Mesenteric fat pad (tissue), 1 donor: ENCODE measurements at regions not wholly inside any gene's neighbourhood (a gene's known extent, or its start where the extent isn't known, plus 50 kb on each side); places are given as distances from the start of the nearest gene placed in this dataset.

ENCODE experiments used
- DNase-seq: peaks from one replicate; pipeline ENCODE4 v3.0.0-alpha.2; 2020; ENCODE audit warnings: low spot score
- donor health status: DM: yes; HTN: yes; CAD: no.

DNA sequence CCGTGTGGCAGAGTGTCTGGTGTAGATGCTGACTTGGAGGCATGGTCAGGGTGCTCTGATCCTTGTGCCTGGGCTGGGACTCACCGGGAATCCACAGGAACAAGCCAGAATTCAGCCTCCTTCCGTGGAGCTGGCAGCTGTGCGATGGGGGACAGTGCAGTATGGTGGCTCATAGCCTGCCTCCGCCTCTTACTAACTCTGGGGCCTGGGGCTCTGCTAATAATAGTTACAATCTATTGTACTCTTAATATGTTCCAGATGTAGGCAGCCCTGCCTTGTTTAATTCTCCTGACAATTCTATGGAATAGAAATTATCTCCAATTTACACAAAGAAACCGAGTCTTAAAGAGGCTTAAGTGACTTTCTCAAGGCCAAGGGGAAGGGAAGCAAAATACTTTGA lies 77.6 kb downstream of the PCDH1 start:
- DNase-seq = no peak

GRCh38 chr5:141799507-141800167 lies 78.6 kb downstream of the PCDH1 start:
- DNase-seq = no peak

GRCh38 chr5:141797425-141797824 lies 80.8 kb downstream of the PCDH1 start:
- no peak for DNase-seq

DNA sequence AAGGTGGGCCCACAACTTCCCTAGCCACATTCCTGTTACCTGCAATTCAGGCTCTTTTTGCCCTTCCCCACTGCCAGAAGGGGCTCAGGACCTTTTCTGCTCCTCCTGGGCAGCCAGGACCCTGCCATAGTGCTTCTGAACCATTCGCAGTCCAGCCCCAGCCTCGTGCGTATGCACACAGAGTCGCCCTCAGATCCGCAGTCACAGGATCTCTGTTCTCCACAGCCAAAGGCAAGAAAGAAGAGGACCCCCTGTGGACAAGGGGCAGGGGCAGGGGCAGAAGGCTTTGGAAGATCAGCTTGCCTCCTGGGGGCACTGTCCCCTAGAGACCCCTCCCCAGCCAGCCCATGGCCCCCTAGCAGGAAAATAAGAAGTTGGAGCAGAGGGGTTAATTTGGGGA lies 82.8 kb downstream of the PCDH1 start:
- no peak for DNase-seq

GRCh38 chr5:141793881-141794280 lies 84.3 kb downstream of the PCDH1 start:
- DNase-seq = no peak

DNA sequence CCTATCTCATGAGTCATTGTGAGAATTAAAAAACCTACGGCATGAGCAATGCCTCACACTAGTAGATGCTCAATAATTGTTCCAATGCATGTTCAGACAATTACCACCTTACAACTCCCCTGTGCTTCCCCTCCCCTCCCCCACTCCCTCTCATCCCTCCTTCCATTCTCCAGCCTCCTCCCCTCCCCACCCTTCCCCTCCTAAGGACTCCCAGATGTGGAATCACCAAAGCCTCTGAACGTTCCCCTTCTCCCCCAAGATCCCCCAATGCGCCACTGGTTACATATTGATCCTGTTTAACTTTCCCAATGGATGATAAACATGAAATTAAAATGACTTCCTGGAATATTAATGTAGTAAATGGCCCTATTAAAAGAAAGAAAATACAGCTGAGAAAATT lies 84.8 kb downstream of the PCDH1 start:
- no peak for DNase-seq

DNA sequence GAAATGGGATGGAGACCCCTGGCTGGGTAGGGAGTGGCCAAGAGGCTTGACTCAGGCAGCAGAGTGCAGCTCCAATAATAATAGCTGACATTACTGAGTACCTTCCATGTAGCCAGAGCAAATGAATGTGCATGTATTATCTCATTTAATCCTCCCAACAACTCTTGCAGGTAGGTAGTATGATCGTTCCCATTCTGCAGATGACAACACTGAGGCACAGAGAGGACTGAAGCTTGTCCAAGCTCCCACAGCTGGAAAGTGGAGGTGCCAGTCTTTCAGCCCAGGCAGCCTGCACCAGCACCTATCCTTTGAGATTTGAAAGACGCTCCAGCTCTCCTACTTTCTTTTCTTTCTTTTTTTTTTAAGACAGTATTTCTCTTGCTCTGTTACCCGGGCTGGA lies 87.6 kb downstream of the PCDH1 start:
- DNase-seq = no peak

DNA sequence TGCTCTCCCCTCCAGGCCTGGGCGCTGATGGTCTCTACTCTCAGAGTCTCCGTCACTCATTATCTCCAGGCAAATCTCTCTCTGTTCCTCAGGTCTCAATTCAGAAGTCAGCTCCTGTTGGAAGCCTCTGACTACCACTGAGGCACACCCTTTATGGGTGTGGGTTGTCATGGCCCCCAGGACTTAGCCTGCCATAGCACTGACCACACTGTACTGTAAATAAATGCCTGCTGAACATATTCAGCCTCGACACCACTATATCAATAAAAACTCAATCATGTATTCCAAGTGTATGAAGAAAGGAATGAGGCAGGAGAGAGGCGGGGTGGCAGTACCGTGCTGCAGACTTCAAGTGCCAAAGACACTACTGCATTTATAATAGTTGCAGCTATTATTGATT lies 88.9 kb downstream of the PCDH1 start:
- no peak for DNase-seq

DNA sequence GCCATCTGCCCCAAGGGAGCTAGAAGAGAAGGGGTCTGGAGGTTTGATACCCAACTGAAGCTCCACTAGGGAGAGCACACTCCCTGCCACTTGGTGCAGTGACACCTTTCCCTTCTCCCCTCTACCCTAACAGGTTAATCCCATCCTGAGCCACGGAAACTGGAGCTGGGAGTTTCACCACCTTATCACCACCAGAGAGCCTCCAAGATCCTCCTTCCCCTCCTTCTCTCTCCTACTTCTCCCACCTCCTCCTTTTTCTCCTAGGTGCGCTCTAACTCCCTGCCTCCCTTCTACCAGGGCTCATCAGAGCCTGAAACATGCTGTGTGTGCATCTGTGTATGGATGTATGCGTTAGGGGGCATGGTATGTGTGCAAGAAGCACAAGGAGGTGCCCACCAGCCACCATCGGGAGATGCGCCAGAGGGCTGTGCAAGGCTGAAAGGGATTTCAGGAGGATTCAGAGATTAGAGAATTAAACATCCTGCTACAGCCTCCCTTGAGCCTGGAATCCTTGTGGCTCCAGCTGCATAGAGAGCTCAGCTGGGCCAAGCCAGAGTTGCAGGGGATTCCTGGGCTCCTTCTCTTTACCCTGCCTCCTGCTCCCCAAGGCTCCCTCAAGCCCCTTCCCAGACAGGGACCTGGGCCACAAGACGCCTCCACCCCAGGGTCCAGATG lies 89.8 kb downstream of the PCDH1 start:
- DNase-seq = peak; percentile 64

DNA sequence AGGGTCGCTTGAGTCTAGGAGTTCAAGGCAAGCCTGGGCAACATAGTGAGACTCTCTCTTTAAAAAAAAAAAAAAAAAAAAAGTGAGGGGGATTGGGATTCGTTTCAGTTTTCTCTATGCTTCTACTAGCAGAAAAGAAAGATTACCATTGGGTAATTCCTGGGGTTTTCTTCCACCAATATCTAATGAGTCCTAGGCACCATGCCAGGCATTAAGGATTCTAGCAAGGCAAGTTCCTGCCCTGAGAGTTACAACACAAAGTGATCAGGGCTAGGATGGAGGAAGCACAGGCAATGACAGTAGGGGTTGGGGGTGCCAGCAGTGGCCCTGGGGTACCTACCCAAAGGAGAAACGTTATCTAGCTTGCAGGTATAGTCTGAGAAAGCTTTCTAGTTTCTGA lies 90.8 kb downstream of the PCDH1 start:
- no peak for DNase-seq

GRCh38 chr5:141786700-141787099 lies 91.5 kb downstream of the PCDH1 start:
- DNase-seq = no peak

GRCh38 chr5:141785711-141786110 lies 92.5 kb downstream of the PCDH1 start:
- no peak for DNase-seq

DNA sequence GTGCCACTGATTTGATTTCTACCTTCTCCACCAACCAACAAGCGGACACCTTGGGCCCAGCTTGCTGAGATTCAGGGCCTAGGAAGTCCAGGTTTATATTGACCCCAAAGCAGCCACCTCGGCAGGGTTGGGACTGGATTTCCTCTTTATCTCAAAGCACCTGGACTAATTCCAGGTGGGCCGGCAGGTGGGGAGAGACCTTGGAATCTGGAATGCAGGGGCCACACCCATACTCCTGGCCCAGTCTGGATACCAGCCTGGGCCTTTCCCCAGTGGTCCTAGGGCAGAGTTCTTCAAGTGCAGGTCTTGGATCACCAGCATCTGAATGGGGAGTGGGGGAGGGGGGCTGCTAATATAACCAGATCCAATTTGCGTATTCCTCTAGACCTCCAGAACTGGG lies 93.1 kb downstream of the PCDH1 start:
- DNase-seq = no peak

- no peak for DNase-seq
Observed at GRCh38 chr5:141784529-141784928, 93.7 kb downstream of the PCDH1 start.

- no peak for DNase-seq
Observed at GRCh38 chr5:141783947-141784296, 94.3 kb downstream of the PCDH1 start.

GRCh38 chr5:141783005-141783946 lies 94.9 kb downstream of the PCDH1 start:
- DNase-seq = no peak

DNA sequence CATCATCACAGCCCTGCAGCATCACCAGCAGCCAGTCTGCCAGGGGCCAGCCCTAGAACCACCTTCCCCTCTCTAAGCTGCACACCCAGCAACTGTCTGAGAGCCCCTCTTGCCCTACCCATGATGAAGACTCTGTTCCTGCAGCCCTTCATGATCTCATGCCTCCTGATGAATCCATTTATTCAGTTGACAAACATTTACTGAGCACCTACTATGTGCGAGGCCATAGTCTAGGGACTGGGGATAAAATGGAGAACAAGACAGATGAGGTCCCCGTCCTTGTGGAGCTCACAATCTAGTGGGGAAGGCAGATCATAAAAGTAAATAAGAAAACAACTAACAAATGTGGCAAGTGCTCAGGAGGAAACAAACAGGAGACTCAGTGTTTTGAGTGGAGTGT lies 96.3 kb downstream of the PCDH1 start:
- no peak for DNase-seq

- DNase-seq = no peak
Observed at GRCh38 chr5:141780952-141781781, 97.0 kb downstream of the PCDH1 start.

DNA sequence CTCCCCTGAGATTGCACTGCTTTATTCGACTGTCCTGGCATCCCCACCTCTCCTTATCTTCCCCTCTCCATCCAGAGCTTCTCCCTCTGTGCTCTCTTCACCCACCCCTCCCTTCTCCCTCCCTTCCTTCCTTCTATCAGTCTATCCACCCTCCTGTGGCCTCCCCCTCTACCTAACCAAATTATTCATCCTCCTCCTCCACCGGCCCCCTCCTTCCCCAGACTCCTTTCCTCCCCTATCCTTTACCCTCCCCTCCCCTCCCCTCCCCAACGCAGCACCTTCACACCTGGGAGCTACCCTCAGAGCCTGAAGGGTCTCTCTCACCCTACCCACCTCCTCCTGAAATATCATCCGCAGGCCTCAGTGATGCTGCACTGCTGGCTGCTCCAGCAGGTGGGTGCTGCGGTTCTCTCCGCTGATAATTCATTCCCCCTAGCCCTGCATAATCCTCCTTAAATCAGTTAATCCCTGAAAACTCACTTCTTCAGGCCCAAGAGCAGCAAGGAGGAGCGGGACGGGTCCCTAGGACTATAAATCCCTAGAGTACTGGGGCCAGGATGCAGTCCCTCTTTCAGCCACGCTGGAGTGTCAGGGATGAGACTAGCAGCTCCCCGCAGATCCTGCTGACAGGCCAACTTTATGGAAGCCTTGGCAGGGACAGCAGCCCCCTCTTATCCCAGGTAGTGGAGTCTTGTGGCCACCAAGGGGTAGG lies 97.8 kb downstream of the PCDH1 start:
- no peak for DNase-seq

GRCh38 chr5:141779503-141779973 lies 97.5 kb upstream of the ARAP3 start:
- no peak for DNase-seq

DNA sequence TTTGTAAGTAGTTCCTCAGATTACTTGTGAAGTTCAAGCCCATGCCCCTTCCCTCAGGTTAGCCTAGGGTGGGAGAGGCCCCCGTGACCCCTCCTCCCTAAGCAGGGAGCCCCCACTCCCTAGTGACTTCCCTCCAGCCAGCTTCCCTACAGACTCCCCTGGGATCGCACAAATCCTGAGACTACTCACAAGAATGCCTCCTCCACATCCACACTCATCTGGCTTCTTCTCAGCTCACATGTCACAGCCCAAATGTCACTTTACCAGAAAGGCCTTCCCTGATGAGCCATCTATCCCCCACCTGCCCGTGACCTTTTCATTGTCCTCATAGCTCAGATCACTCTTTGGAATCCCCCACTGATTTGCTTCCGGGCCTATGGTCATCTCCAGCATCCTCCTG lies 96.7 kb upstream of the ARAP3 start:
- DNase-seq = no peak
